ENCODE measurements at regions not wholly inside any gene's neighbourhood (a gene's known extent, or its start where the extent isn't known, plus 50 kb on each side); places are given as distances from the start of the nearest gene placed in this dataset.

- TF ChIP-seq POLR2A (IDR thresholded peaks at IDR 0.05; ENCODE audit: low read depth, low read length) (no peak), CTCF (IDR thresholded peaks at IDR 0.05; ENCODE audit: extremely low read depth in 1 of 2, insufficient read depth in 1 of 2, low read depth in 1 of 2, low read length in 2 of 2) (no peak), FOS (IDR thresholded peaks at IDR 0.05; ENCODE audit: borderline replicate concordance, insufficient read depth, low read length) (no peak), MYC (IDR thresholded peaks at IDR 0.05; ENCODE audit: low read depth, low read length) (no peak)
Observed at GRCh38 chr5:6286404-6286803, 91.9 kb downstream of the MED10 start.
